ENCODE measurements at regions not wholly inside any gene's neighbourhood (a gene's known extent, or its start where the extent isn't known, plus 50 kb on each side); places are given as distances from the start of the nearest gene placed in this dataset.

DNA sequence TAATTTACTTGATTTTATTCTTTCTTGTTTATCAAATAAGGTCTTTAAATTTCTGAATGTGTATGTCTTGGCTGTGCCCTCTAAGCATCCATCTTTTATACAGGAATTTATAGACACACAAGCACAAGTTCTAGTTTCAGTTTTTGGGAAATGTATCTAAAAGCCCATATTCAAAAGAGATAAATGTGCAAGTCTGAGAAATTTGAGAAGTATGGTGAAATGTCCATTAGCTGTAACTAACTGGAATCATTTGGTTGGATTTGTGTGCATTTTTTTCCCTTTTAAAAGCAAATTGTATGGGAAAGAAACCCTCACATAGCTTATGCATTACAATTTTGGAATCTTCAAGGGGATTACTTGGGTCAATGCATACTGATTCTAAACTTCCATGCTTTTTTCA, 532.0 kb downstream of the KLF5 start:
- no peaks in the 10 kb centered on the region for H3K9me3 ChIP-seq
- intact Hi-C loops (cut with DNase I) = no loop called here

DNA sequence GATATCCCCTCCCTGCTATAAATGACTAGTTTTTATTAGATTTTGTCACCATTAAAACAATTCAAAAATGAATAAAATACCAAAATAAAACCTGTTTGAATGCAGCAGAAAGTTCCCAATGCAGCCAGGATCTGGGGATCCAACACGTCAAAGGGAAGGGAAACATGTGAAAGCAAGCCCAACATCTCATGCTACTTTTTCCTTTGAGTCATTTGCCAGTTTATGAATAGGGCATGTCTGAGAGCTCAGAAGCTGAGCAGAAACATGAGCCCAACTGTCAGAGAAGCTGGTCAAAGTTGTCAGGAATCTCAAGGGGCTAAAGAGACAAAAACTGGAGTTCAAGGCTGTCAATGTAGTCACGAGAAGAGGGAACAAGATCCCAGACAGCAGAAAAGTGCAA, 526.4 kb downstream of the KLF5 start:
- DNase-seq (ENCODE audit: low spot score in 2 of 2) = no peak
- no peak overlapping the region for H3K4me3 ChIP-seq
- H3K27me3 ChIP-seq = no peaks in the 10 kb centered on the region
- intact Hi-C loops (cut with DNase I) = no loop called here
- H3K4me1 ChIP-seq = no peaks in the 10 kb centered on the region
- no peaks in the 10 kb centered on the region for H3K9me3 ChIP-seq
- TF ChIP-seq, protein P1, sequence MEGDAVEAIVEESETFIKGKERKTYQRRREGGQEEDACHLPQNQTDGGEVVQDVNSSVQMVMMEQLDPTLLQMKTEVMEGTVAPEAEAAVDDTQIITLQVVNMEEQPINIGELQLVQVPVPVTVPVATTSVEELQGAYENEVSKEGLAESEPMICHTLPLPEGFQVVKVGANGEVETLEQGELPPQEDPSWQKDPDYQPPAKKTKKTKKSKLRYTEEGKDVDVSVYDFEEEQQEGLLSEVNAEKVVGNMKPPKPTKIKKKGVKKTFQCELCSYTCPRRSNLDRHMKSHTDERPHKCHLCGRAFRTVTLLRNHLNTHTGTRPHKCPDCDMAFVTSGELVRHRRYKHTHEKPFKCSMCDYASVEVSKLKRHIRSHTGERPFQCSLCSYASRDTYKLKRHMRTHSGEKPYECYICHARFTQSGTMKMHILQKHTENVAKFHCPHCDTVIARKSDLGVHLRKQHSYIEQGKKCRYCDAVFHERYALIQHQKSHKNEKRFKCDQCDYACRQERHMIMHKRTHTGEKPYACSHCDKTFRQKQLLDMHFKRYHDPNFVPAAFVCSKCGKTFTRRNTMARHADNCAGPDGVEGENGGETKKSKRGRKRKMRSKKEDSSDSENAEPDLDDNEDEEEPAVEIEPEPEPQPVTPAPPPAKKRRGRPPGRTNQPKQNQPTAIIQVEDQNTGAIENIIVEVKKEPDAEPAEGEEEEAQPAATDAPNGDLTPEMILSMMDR (IDR thresholded peaks at IDR 0.05) = no peak
- no peak overlapping the region for H3K27ac ChIP-seq
- H3K36me3 ChIP-seq = no peaks in the 10 kb centered on the region

More for the DNA sequence above, 532.0 kb downstream of the KLF5 start:
- TF ChIP-seq, protein P1 (IDR thresholded peaks at IDR 0.05) = no peak
- H3K36me3 ChIP-seq = no peaks in the 10 kb centered on the region
- no peaks in the 10 kb centered on the region for H3K4me1 ChIP-seq
- no peak overlapping the region for H3K4me3 ChIP-seq
- no peaks in the 10 kb centered on the region for H3K27me3 ChIP-seq
- DNase-seq (ENCODE audit: low spot score in 2 of 2) = no peak
- H3K27ac ChIP-seq = no peak overlapping the region

DNA sequence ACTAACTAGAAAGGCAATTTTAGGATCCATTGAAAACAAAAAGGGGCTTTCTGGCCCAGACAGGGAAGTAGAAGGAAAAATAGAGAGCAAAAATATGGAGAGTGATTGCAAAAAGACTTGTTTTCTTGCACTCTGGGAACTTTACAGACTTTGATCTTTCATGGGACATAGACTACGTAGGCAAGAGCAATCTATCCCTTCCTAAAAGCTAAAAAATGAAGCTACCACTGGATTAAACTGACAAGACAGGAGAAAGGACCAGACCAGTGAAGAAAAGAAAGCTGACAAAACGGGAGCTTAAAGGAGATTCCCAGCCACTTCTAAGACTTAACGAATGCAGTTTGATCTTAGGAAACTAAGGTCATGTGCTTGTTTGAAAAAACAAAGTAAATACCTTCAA, 524.5 kb downstream of the KLF5 start:
- Histone ChIP-seq H3K9me3 (no peaks in the 10 kb centered on the region), H3K4me1 (no peaks in the 10 kb centered on the region), H3K4me3 (no peak overlapping the region), H3K36me3 (no peaks in the 10 kb centered on the region), H3K27ac (no peak overlapping the region), H3K27me3 (no peaks in the 10 kb centered on the region)
- no peak for DNase-seq (ENCODE audit: low spot score in 2 of 2)
- intact Hi-C loops (cut with DNase I) = no loop called here
- TF ChIP-seq, protein P1 (IDR thresholded peaks at IDR 0.05) = no peak

DNA sequence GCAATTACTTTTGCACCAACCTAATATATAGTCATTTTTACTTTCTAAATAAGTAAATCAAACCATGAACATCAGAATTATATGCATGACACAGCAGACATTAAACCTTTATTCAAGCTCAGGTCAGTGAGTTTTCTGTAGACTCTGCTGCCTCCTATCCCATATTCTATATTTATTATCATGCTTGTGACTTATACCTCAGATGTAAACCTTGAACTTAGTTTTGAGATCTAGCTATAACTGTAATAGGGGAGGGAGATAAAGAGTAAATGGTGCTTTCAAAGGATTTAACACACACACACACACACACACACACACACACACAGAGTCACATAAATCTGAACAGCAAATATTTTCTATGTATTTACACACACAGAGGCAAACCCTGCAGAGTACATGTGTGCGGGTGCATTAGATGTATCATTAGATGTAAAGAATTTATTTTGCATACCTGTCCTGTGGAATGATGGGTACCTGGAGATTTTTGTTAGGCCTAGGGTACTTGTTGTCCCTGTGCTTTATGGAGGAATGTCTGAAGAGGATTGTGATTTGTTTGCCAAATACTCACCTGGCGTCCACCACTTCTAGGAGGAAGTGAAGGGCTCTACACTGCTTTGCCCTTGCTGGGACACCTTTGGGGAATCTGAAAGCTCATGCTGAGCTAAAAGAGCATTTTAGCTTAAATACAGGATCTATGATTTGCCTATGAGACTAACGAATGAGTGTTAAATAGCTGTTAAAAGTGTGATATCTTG, 521.9 kb downstream of the KLF5 start:
- Histone ChIP-seq H3K36me3 (no peaks in the 10 kb centered on the region), H3K9me3 (no peaks in the 10 kb centered on the region), H3K27me3 (no peaks in the 10 kb centered on the region), H3K4me3 (no peak overlapping the region), H3K27ac (no peak overlapping the region), H3K4me1 (no peaks in the 10 kb centered on the region)
- intact Hi-C loops (cut with DNase I) = no loop called here
- TF ChIP-seq, protein P1 (IDR thresholded peaks at IDR 0.05) = no peak
- DNase-seq (ENCODE audit: low spot score in 2 of 2) = no peak

DNA sequence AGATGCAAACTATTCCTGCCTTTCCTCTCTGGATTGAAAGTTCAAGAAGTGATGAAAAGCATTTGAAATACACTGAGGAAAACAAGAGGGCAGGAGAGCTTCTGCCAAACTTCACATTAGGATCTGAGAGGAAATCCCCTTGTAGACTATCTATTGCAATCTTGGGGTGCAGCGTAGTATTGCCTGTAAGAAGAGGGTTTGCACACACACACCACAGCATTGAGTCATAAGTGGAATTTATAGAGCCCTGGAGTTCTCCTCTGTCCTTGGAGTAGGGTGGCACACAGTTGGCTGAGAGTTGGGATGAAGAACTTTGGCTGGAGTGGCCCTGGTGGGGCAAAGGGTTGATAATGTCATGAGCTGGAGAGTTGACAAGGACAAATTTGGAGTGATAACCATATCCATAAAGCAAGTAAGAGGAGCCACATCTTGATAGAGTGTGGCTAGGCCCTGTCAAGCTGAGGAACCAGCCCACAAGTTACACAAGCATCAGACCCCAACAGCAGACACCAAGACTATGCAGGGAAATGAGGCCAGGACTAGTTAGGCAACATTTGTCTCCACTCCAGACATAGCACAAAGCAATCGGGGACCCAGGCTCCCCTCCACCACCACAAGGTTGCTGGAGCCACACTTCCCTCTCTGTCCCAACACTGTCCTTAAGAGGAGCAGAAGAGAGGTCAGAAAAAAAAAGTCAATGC, 520.9 kb downstream of the KLF5 start:
- Histone ChIP-seq H3K4me1 (no peaks in the 10 kb centered on the region), H3K9me3 (no peaks in the 10 kb centered on the region), H3K27ac (no peak overlapping the region), H3K36me3 (no peaks in the 10 kb centered on the region), H3K4me3 (no peak overlapping the region), H3K27me3 (no peaks in the 10 kb centered on the region)
- intact Hi-C loops (cut with DNase I) = no loop called here
- TF ChIP-seq, protein P1 (IDR thresholded peaks at IDR 0.05) = no peak
- DNase-seq (ENCODE audit: low spot score in 2 of 2) = no peak
